HepG2 (cell line): ENCODE measurements at regions not wholly inside any gene's neighbourhood (a gene's known extent, or its start where the extent isn't known, plus 50 kb on each side); places are given as distances from the start of the nearest gene placed in this dataset.

Experiments used
- ATAC-seq: fragments of 200-7000 bp; cut with Tn5 transposase; 3 replicates; pipeline ENCODE4 v1.9.1; 2020; ENCODE audit warnings: mild to moderate bottlenecking, moderate library complexity
- BruUV-seq: library from RNA; stranded (reverse); fragments of 400-500 nt; replicated peaks from 2 replicates; lab custom pipeline; 2021; lab: Mats Ljungman, UMichigan
- CTCF ChIA-PET: fragments of 300-600 bp; formaldehyde crosslinking; extraction: SDS; loops from one replicate; lab custom pipeline; 2021; ENCODE audit warnings: low total read pairs, inconsistent platforms, low intra/inter-chr PET ratio; lab: Yijun Ruan, JAX
- POLR2A ChIA-PET: fragments of 350-600 bp; sonication (Branson Sonifier 250); formaldehyde crosslinking; loops from one replicate; lab custom pipeline; 2020; ENCODE audit warnings: antibody characterized with exemption, inconsistent platforms; lab: Yijun Ruan, JAX
- DNase-seq: peaks from one replicate; pipeline ENCODE4 v3.0.0-alpha.2; 2015; ENCODE audit warnings: low spot score
- FAIRE-seq: peaks from 3 replicates; lab custom pipeline; 2011; peaks lifted over from hg19 to GRCh38; lab: Jason Lieb, UNC
- H2AFZ ChIP-seq: one replicate; pipeline ENCODE4 v1.6.1; 2011; ENCODE audit warnings: low read length, inconsistent platforms
- H3K27ac ChIP-seq: fragments of 300-600 bp; 3 replicates; pipeline ENCODE4 v1.8.0; 2011; ENCODE audit warnings: mixed run types, mild to moderate bottlenecking, mixed read lengths, low read length, inconsistent platforms; ENCODE audit not compliant: insufficient read depth; ENCODE audit errors: extremely low read length
- H3K27me3 ChIP-seq, 2 experiments: fragments of 200-600 bp in 1 of 2; 2 replicates in 1 of 2; 3 replicates in 1 of 2; pipeline versions ENCODE4 v1.6.0 to v1.8.0; 2011; ENCODE audit warnings: low read length in 2 of 2, mild to moderate bottlenecking in 2 of 2, moderate library complexity in 2 of 2, inconsistent platforms in 1 of 2; ENCODE audit not compliant: insufficient read depth in 2 of 2, control insufficient read depth in 1 of 2
- H3K36me3 ChIP-seq, 2 experiments: fragments of 200-600 bp in 1 of 2; replicated peaks in 1 of 2; 2 replicates in 1 of 2; 3 replicates in 1 of 2; pipeline versions ENCODE4 v1.5.1 to v1.8.0; 2011; ENCODE audit warnings: low read length in 2 of 2, inconsistent platforms in 1 of 2; ENCODE audit not compliant: insufficient read depth in 2 of 2, control insufficient read depth in 1 of 2
- H3K4me1 ChIP-seq: 2 replicates; pipeline ENCODE4 v1.5.1; 2012; ENCODE audit warnings: low read length, inconsistent platforms; ENCODE audit not compliant: insufficient read depth
- H3K4me2 ChIP-seq: 2 replicates; pipeline ENCODE4 v1.6.0; 2011; ENCODE audit warnings: low read depth, low read length, inconsistent platforms
- H3K4me3 ChIP-seq, 3 experiments: fragments of 200-600 bp in 1 of 3; sonication (generic), shearing (Covaris generic) in 1 of 3; replicated peaks in 1 of 3; 2 replicates each; pipeline ENCODE4 v1.5.1; 2011 to 2016; ENCODE audit warnings: low read length in 3 of 3, inconsistent platforms in 2 of 3, low read depth in 2 of 3, mild to moderate bottlenecking in 2 of 3, control low read depth in 1 of 3, mixed read lengths in 1 of 3; ENCODE audit not compliant: insufficient read depth in 1 of 3
- H3K79me2 ChIP-seq: one replicate; pipeline ENCODE4 v1.6.1; 2011; ENCODE audit warnings: low read length, inconsistent platforms; ENCODE audit not compliant: insufficient read depth
- H3K9ac ChIP-seq: 2 replicates; pipeline ENCODE4 v1.6.0; 2011; ENCODE audit warnings: mild to moderate bottlenecking, low read depth, low read length, inconsistent platforms; ENCODE audit not compliant: insufficient read depth
- H3K9me3 ChIP-seq: 2 replicates; pipeline ENCODE4 v1.5.1; 2012; ENCODE audit warnings: mild to moderate bottlenecking, low read length
- H4K20me1 ChIP-seq: 2 replicates; pipeline ENCODE4 v1.6.0; 2011; ENCODE audit warnings: inconsistent platforms, mild to moderate bottlenecking, low read length, moderate library complexity; ENCODE audit not compliant: insufficient read depth
- ARID2 ChIP-seq: sonication (generic); formaldehyde crosslinking; IDR thresholded peaks from 2 replicates; pipeline ENCODE4 v1.8.1; 2022; ENCODE audit warnings: mild to moderate bottlenecking, missing genetic modification reagents, borderline replicate concordance
- EHMT2 ChIP-seq: fragments of 200-600 bp; sonication (generic); IDR thresholded peaks from 2 replicates; pipeline ENCODE4 v1.7.0; 2017; ENCODE audit warnings: antibody characterized with exemption, low read depth, low read length, borderline replicate concordance
- ELF4 ChIP-seq: sonication (generic); formaldehyde crosslinking; IDR thresholded peaks from 2 replicates; pipeline ENCODE4 v1.5.0; 2020; ENCODE audit warnings: missing genetic modification reagents, mild to moderate bottlenecking, moderate library complexity, borderline replicate concordance
- KDM5B ChIP-seq: sonication (generic); formaldehyde crosslinking; IDR thresholded peaks from 2 replicates; pipeline ENCODE4 v1.4.0; 2020; ENCODE audit warnings: missing genetic modification reagents, mild to moderate bottlenecking, borderline replicate concordance
- NR2F1 ChIP-seq, 2 experiments: fragments of 450-650 bp in 1 of 2; formaldehyde crosslinking in 1 of 2; IDR thresholded peaks; 2 replicates each; pipeline versions ENCODE4 v1.5.0 to v1.6.1; 2016 to 2020; ENCODE audit warnings: mild to moderate bottlenecking in 1 of 2, missing compliant biosample characterization in 1 of 2, missing genetic modification reagents in 1 of 2, moderate library complexity in 1 of 2
- PHF5A ChIP-seq: IDR thresholded peaks from one replicate; pipeline ENCODE4 v1.6.1; 2018; ENCODE audit warnings: low read depth, missing genetic modification reagents; ENCODE audit not compliant: unreplicated experiment
- THAP8 ChIP-seq: sonication (generic); formaldehyde crosslinking; IDR thresholded peaks from 2 replicates; pipeline ENCODE4 v1.5.1; 2020; ENCODE audit warnings: missing genetic modification reagents, mild to moderate bottlenecking, borderline replicate concordance
- ZBTB42 ChIP-seq: sonication (generic); formaldehyde crosslinking; IDR thresholded peaks from 2 replicates; pipeline ENCODE4 v1.5.0; 2020; ENCODE audit warnings: mild to moderate bottlenecking, missing genetic modification reagents
- ZC3H4 ChIP-seq: sonication (generic); formaldehyde crosslinking; IDR thresholded peaks from 2 replicates; pipeline ENCODE4 v1.4.0; 2020; ENCODE audit warnings: missing genetic modification reagents, borderline replicate concordance
- ZNF256 ChIP-seq: sonication (generic); formaldehyde crosslinking; conservative IDR thresholded peaks from 2 replicates; pipeline ENCODE4 v1.4.0; 2020; ENCODE audit warnings: missing genetic modification reagents
- ZNF337 ChIP-seq: sonication (generic); formaldehyde crosslinking; IDR thresholded peaks from 2 replicates; pipeline ENCODE4 v1.5.1; 2020; ENCODE audit warnings: missing genetic modification reagents, low read depth, mild to moderate bottlenecking, borderline replicate concordance
- ZNF343 ChIP-seq: sonication (generic); formaldehyde crosslinking; IDR thresholded peaks from 2 replicates; pipeline ENCODE4 v1.4.0; 2020; ENCODE audit warnings: mild to moderate bottlenecking, missing genetic modification reagents
- ZNF816 ChIP-seq: sonication (generic); formaldehyde crosslinking; IDR thresholded peaks from 2 replicates; pipeline ENCODE4 v1.8.0; 2022; ENCODE audit warnings: missing genetic modification reagents, mild to moderate bottlenecking, borderline replicate concordance
- in situ Hi-C: cut with HindIII; loops from 2 replicates; pipeline ENCODE4 v1.10.0; 2017; ENCODE audit warnings: low pct_unique_long_range_greater_than_20kb; ENCODE audit not compliant: extremely low pct_ligation_motif_present
- intact Hi-C: fragments of 100-400 bp; cut with micrococcal nuclease; formaldehyde crosslinking; loops from one replicate; pipeline ENCODE4 v1.10.0; 2022; ENCODE audit not compliant: unreplicated experiment
- TF ChIP-seq, protein P1 (sequence below): sonication (generic); formaldehyde crosslinking; IDR thresholded peaks from 2 replicates; pipeline ENCODE4 v1.4.0; 2020; ENCODE audit warnings: missing genetic modification reagents, borderline replicate concordance
- TF ChIP-seq, protein P2 (sequence below): sonication (generic); formaldehyde crosslinking; IDR thresholded peaks from 2 replicates; pipeline ENCODE4 v1.8.1; 2023; ENCODE audit warnings: mild to moderate bottlenecking, moderate library complexity, missing genetic modification reagents

DNA sequence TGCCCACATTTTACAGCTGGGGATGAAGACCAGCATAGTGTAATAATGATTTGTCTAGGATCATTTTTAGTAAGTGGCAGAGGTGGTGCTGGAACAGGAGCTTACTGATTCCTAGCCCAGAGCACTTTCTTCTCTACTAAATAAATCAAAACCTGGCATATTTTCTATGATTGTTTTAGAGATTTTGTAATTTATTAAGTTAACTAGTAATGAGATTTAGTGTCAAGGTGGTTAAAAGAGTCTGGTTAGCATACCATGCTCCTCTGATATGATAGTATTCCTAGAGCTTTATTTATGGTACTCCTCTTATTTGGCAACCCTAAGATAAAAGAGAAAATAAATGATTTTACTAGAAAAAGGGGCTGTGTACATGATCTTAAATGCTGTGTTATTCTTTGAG, 604.0 kb downstream of the ISL1 start:
- no peak for ATAC-seq
- BruUV-seq = no TSS peak
- ChIA-PET POLR2A (no interaction called here), CTCF (no interaction called here)
- Histone ChIP-seq H3K4me1 (no peaks in the 10 kb centered on the region), H3K9ac (no peak overlapping the region), H2AFZ (no peak overlapping the region), H3K27me3 (no peaks in the 10 kb centered on the region; a peak in 1 of 5 replicates), H3K79me2 (no peaks in the 10 kb centered on the region), H3K4me3 (no peak overlapping the region), H3K9me3 (no peaks in the 10 kb centered on the region), H4K20me1 (no peaks in the 10 kb centered on the region), H3K4me2 (no peak overlapping the region), H3K27ac (no peak overlapping the region), H3K36me3 (no peaks in the 10 kb centered on the region)
- DNase-seq = no peak
- no peak for TF ChIP-seq ELF4 (CRISPR knock-in tag)
- TF ChIP-seq EHMT2 = no peak
- no peak for TF ChIP-seq NR2F1 (CRISPR knock-in tag; IDR thresholded peaks at IDR 0.05)
- TF ChIP-seq ZNF337 (CRISPR knock-in tag) = no peak
- TF ChIP-seq, protein P1, sequence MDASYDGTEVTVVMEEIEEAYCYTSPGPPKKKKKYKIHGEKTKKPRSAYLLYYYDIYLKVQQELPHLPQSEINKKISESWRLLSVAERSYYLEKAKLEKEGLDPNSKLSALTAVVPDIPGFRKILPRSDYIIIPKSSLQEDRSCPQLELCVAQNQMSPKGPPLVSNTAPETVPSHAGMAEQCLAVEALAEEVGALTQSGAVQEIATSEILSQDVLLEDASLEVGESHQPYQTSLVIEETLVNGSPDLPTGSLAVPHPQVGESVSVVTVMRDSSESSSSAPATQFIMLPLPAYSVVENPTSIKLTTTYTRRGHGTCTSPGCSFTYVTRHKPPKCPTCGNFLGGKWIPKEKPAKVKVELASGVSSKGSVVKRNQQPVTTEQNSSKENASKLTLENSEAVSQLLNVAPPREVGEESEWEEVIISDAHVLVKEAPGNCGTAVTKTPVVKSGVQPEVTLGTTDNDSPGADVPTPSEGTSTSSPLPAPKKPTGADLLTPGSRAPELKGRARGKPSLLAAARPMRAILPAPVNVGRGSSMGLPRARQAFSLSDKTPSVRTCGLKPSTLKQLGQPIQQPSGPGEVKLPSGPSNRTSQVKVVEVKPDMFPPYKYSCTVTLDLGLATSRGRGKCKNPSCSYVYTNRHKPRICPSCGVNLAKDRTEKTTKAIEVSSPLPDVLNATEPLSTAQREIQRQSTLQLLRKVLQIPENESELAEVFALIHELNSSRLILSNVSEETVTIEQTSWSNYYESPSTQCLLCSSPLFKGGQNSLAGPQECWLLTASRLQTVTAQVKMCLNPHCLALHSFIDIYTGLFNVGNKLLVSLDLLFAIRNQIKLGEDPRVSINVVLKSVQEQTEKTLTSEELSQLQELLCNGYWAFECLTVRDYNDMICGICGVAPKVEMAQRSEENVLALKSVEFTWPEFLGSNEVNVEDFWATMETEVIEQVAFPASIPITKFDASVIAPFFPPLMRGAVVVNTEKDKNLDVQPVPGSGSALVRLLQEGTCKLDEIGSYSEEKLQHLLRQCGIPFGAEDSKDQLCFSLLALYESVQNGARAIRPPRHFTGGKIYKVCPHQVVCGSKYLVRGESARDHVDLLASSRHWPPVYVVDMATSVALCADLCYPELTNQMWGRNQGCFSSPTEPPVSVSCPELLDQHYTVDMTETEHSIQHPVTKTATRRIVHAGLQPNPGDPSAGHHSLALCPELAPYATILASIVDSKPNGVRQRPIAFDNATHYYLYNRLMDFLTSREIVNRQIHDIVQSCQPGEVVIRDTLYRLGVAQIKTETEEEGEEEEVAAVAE (CRISPR knock-in tag) = no peak
- TF ChIP-seq, protein P2, sequence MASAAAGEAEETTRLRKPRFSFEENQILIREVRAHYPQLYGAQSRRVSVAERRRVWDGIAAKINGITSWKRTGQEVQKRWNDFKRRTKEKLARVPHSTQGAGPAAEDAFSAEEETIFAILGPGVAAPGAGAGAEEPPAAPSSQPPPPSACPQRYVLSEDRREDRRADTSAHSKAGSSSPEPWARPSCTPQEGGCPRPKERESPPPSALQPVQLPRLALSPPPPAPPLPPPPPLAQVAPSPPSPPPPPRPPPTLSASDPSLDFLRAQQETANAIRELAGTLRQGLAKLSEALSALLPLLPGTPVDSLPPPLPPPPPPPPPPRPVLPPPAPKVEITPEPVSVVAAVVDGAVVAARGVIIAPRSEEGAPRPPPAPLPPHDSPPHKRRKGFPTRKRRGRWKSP = no peak
- no peak for TF ChIP-seq ZNF343 (CRISPR knock-in tag)
- no peak for TF ChIP-seq THAP8 (CRISPR knock-in tag)
- no peak for TF ChIP-seq KDM5B (CRISPR knock-in tag)
- no peak for TF ChIP-seq ZNF816 (CRISPR knock-in tag)
- no peak for TF ChIP-seq PHF5A
- TF ChIP-seq ZBTB42 (CRISPR knock-in tag) = no peak
- TF ChIP-seq ARID2 (CRISPR knock-in tag) = no peak
- TF ChIP-seq ZC3H4 (CRISPR knock-in tag) = no peak
- no peak for TF ChIP-seq ZNF256
- in situ Hi-C loops = no loop called here
- intact Hi-C loops = no loop called here
- no peak for FAIRE-seq
